HG02798 (cell line): ENCODE measurements at regions not wholly inside any gene's neighbourhood (a gene's known extent, or its start where the extent isn't known, plus 50 kb on each side); places are given as distances from the start of the nearest gene placed in this dataset.

Source experiments
- ATAC-seq: cut with Tn5 transposase; IDR thresholded peaks from one replicate; pipeline ENCODE4 v1.9.1; 2021; ENCODE audit warnings: mild to moderate bottlenecking; ENCODE audit not compliant: unreplicated experiment, poor library complexity

GRCh38 chr15:61685534-61685933, 374.7 kb downstream of the VPS13C start:
- ATAC-seq = no peak

- ATAC-seq = no peak
These were observed 375.3 kb downstream of the VPS13C start for GRCh38 chr15:61684749-61685467.

- no peak for ATAC-seq
These were observed 377.1 kb downstream of the VPS13C start for GRCh38 chr15:61682891-61683735.

GRCh38 chr15:61681676-61682075, 378.6 kb downstream of the VPS13C start:
- ATAC-seq = no peak

- ATAC-seq = no peak
These were observed 379.2 kb downstream of the VPS13C start for GRCh38 chr15:61681038-61681418.

- no peak for ATAC-seq
These were observed 379.8 kb downstream of the VPS13C start for GRCh38 chr15:61680260-61681037.

- ATAC-seq = no peak
These were observed 388.5 kb downstream of the VPS13C start for GRCh38 chr15:61671736-61672135.

GRCh38 chr15:61668444-61668843, 391.8 kb downstream of the VPS13C start:
- ATAC-seq = no peak

GRCh38 chr15:61661791-61662190, 398.5 kb downstream of the VPS13C start:
- ATAC-seq = no peak

GRCh38 chr15:61660579-61660978, 399.7 kb downstream of the VPS13C start:
- ATAC-seq = no peak

GRCh38 chr15:61659566-61660190, 400.6 kb downstream of the VPS13C start:
- no peak for ATAC-seq

GRCh38 chr15:61657461-61657860, 402.8 kb downstream of the VPS13C start:
- ATAC-seq = no peak

- no peak for ATAC-seq
These were observed 403.9 kb downstream of the VPS13C start for GRCh38 chr15:61656391-61656790.

- ATAC-seq = no peak
These were observed 404.4 kb downstream of the VPS13C start for GRCh38 chr15:61655881-61656280.

GRCh38 chr15:61654918-61655317, 405.3 kb downstream of the VPS13C start:
- ATAC-seq = no peak

- ATAC-seq = no peak
These were observed 406.1 kb downstream of the VPS13C start for GRCh38 chr15:61654002-61654740.

GRCh38 chr15:61653110-61653509, 407.1 kb downstream of the VPS13C start:
- ATAC-seq = no peak

- no peak for ATAC-seq
These were observed 409.0 kb downstream of the VPS13C start for GRCh38 chr15:61651267-61651666.

- ATAC-seq = no peak
These were observed 411.2 kb downstream of the VPS13C start for GRCh38 chr15:61649046-61649445.

- ATAC-seq = no peak
These were observed 415.4 kb upstream of the RORA start for GRCh38 chr15:61644550-61644949.
